ENCODE measurements at regions not wholly inside any gene's neighbourhood (a gene's known extent, or its start where the extent isn't known, plus 50 kb on each side); places are given as distances from the start of the nearest gene placed in this dataset.

DNA sequence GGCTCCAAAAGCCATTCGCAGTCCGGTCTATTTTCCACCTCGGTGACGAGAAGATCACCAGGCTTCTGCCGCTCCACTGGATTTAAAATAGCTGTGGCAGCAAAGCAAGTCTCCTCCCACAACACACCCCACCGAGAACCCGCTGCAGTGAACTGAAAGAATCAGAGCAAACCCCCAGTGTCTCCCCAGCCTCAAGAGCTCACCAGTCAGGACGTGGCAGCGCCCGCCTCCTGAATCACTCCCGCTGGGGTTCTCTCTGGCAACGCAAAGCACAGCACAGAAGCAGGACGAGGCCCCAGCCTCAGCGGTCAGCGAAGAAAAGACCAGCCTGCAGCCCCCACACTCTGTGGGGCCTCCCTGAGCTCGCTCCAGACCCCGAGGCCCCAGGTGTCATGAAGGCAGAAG, 126.1 kb upstream of the PPP2R2D start:
- Histone ChIP-seq H3K79me2 (replicated peaks; ENCODE audit: insufficient read depth, low read length) (no peaks in the 10 kb centered on the region), H3K9me2 (ENCODE audit: insufficient read depth, low read length) (no peaks in the 10 kb centered on the region), H2AFZ (ENCODE audit: low read depth, low read length) (no peak overlapping the region), H3K9ac (ENCODE audit: low read length) (no peak overlapping the region), H3K27me3 (ENCODE audit: insufficient read depth, low read depth, low read length) (no peaks in the 10 kb centered on the region), H4K20me1 (ENCODE audit: insufficient read depth) (no peaks in the 10 kb centered on the region), H3F3A (ENCODE audit: insufficient read depth, low read length, poor library complexity, severe bottlenecking) (no peaks in the 10 kb centered on the region), H3K9me3 (ENCODE audit: low read length) (no peaks in the 10 kb centered on the region), H3K27ac (ENCODE audit: low read length) (no peak overlapping the region), H3K36me3 (ENCODE audit: insufficient read depth, low read length) (no peaks in the 10 kb centered on the region), H3K4me3 (ENCODE audit: low read length) (no peak overlapping the region), H3K4me2 (ENCODE audit: low read length) (no peak overlapping the region)
- no peak for TF ChIP-seq EZH2 (IDR thresholded peaks at IDR 0.05; ENCODE audit: borderline replicate concordance, insufficient read depth, low read length, poor library complexity, severe bottlenecking)
- TF ChIP-seq, protein P1, sequence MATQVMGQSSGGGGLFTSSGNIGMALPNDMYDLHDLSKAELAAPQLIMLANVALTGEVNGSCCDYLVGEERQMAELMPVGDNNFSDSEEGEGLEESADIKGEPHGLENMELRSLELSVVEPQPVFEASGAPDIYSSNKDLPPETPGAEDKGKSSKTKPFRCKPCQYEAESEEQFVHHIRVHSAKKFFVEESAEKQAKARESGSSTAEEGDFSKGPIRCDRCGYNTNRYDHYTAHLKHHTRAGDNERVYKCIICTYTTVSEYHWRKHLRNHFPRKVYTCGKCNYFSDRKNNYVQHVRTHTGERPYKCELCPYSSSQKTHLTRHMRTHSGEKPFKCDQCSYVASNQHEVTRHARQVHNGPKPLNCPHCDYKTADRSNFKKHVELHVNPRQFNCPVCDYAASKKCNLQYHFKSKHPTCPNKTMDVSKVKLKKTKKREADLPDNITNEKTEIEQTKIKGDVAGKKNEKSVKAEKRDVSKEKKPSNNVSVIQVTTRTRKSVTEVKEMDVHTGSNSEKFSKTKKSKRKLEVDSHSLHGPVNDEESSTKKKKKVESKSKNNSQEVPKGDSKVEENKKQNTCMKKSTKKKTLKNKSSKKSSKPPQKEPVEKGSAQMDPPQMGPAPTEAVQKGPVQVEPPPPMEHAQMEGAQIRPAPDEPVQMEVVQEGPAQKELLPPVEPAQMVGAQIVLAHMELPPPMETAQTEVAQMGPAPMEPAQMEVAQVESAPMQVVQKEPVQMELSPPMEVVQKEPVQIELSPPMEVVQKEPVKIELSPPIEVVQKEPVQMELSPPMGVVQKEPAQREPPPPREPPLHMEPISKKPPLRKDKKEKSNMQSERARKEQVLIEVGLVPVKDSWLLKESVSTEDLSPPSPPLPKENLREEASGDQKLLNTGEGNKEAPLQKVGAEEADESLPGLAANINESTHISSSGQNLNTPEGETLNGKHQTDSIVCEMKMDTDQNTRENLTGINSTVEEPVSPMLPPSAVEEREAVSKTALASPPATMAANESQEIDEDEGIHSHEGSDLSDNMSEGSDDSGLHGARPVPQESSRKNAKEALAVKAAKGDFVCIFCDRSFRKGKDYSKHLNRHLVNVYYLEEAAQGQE (IDR thresholded peaks at IDR 0.05; ENCODE audit: borderline replicate concordance), result no peak
- no peak for TF ChIP-seq SMC3 (conservative IDR thresholded peaks at IDR 0.05; ENCODE audit: poor library complexity)
- no peak for TF ChIP-seq POLR2AphosphoS5 (IDR thresholded peaks at IDR 0.05)
- no peak for TF ChIP-seq TAF1 (IDR thresholded peaks at IDR 0.05; ENCODE audit: low read depth)
- TF ChIP-seq RAD21 (conservative IDR thresholded peaks at IDR 0.05), result no peak
- TF ChIP-seq, protein P2, sequence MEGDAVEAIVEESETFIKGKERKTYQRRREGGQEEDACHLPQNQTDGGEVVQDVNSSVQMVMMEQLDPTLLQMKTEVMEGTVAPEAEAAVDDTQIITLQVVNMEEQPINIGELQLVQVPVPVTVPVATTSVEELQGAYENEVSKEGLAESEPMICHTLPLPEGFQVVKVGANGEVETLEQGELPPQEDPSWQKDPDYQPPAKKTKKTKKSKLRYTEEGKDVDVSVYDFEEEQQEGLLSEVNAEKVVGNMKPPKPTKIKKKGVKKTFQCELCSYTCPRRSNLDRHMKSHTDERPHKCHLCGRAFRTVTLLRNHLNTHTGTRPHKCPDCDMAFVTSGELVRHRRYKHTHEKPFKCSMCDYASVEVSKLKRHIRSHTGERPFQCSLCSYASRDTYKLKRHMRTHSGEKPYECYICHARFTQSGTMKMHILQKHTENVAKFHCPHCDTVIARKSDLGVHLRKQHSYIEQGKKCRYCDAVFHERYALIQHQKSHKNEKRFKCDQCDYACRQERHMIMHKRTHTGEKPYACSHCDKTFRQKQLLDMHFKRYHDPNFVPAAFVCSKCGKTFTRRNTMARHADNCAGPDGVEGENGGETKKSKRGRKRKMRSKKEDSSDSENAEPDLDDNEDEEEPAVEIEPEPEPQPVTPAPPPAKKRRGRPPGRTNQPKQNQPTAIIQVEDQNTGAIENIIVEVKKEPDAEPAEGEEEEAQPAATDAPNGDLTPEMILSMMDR (IDR thresholded peaks at IDR 0.05; ENCODE audit: poor library complexity, severe bottlenecking), result no peak
- TF ChIP-seq MXI1 (conservative IDR thresholded peaks at IDR 0.05; ENCODE audit: poor library complexity, severe bottlenecking), result no peak
- no peak for TF ChIP-seq EP300 (conservative IDR thresholded peaks at IDR 0.05; ENCODE audit: poor library complexity, severe bottlenecking)

DNA sequence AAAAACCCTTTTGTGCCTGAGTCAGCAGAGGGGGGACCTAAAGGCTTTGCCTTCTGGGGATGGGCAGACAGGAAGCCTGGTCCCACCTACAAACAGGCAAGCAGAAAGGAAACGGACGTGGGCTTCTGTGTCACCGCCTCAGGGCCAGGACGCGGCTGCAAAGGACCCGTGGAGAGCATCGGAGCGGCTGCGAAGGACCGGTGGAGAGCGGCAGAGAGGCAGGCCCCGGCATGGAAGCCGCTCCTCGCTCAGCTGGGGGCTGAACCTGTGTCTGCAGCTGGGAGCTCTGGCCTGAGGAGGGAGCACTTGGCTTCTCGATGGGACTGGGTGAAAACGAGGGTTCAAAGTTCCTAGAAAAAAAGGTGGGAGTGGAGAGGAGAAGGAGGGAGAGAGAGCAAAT, 125.4 kb upstream of the PPP2R2D start:
- no peaks in the 10 kb centered on the region for H3K36me3 ChIP-seq (ENCODE audit: insufficient read depth, low read length)
- no peak overlapping the region for H3K4me3 ChIP-seq (ENCODE audit: low read length)
- H3K79me2 ChIP-seq (replicated peaks; ENCODE audit: insufficient read depth, low read length), result no peaks in the 10 kb centered on the region
- no peaks in the 10 kb centered on the region for H3K27me3 ChIP-seq (ENCODE audit: insufficient read depth, low read depth, low read length)
- H3K9me3 ChIP-seq (ENCODE audit: low read length), result no peaks in the 10 kb centered on the region
- H3K27ac ChIP-seq (ENCODE audit: low read length), result no peak overlapping the region
- no peaks in the 10 kb centered on the region for H4K20me1 ChIP-seq (ENCODE audit: insufficient read depth)
- no peak overlapping the region for H3K4me2 ChIP-seq (ENCODE audit: low read length)
- H3K9me2 ChIP-seq (ENCODE audit: insufficient read depth, low read length), result no peaks in the 10 kb centered on the region
- H2AFZ ChIP-seq (ENCODE audit: low read depth, low read length), result no peak overlapping the region
- H3F3A ChIP-seq (ENCODE audit: insufficient read depth, low read length, poor library complexity, severe bottlenecking), result no peaks in the 10 kb centered on the region
- TF ChIP-seq EZH2 (IDR thresholded peaks at IDR 0.05; ENCODE audit: borderline replicate concordance, insufficient read depth, low read length, poor library complexity, severe bottlenecking) (no peak), POLR2AphosphoS5 (IDR thresholded peaks at IDR 0.05) (no peak), RAD21 (conservative IDR thresholded peaks at IDR 0.05) (no peak), MXI1 (conservative IDR thresholded peaks at IDR 0.05; ENCODE audit: poor library complexity, severe bottlenecking) (no peak), TAF1 (IDR thresholded peaks at IDR 0.05; ENCODE audit: low read depth) (no peak), SMC3 (conservative IDR thresholded peaks at IDR 0.05; ENCODE audit: poor library complexity) (no peak), EP300 (conservative IDR thresholded peaks at IDR 0.05; ENCODE audit: poor library complexity, severe bottlenecking) (no peak)
- TF ChIP-seq, protein P2 (IDR thresholded peaks at IDR 0.05; ENCODE audit: poor library complexity, severe bottlenecking), result no peak
- TF ChIP-seq, protein P1 (IDR thresholded peaks at IDR 0.05; ENCODE audit: borderline replicate concordance), result no peak
- no peak overlapping the region for H3K9ac ChIP-seq (ENCODE audit: low read length)
